Ureter (tissue), 1 donor: ENCODE measurements at regions not wholly inside any gene's neighbourhood (a gene's known extent, or its start where the extent isn't known, plus 50 kb on each side); places are given as distances from the start of the nearest gene placed in this dataset.

Experiments used
- DNase-seq: peaks from one replicate; pipeline ENCODE4 v3.0.0-alpha.2; 2020; ENCODE audit warnings: low spot score
- donor health status: DM: yes; HTN: yes; CAD: no.

DNA sequence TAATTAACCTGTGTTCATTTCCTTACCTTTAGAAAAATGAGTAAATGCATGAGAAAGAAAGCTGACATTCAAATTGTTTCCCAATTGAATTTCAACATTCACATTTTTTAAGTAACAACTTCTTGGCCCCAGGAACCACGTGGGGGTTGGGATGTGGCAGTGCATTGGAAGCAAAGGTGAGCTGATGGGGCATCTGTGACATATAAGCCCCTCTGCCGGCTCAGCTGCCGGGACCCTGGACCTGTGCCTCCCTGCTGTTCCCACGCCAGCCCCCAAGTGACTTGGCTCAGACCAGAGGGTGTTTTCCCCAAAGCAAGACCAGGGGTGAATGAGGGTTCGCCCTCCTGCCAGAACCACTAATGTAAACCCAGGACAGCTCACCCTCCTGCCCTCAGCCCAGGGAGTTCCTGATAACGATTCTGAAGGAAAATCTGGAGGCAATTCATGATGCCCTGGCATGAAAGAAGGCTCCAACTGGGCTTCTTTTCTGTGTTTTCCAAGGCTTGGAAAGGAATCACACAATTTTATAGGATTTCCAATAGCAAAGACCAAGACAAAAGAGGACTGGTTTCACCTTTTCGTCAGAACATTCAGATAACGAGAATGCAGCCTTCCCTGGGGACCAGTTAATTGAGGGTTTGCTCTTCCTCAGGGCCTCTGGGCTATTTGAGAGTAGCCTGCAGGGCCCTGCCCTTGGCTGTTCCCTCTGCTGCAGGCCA, 193.2 kb upstream of the TWIST2 start:
- DNase-seq: no peak

DNA sequence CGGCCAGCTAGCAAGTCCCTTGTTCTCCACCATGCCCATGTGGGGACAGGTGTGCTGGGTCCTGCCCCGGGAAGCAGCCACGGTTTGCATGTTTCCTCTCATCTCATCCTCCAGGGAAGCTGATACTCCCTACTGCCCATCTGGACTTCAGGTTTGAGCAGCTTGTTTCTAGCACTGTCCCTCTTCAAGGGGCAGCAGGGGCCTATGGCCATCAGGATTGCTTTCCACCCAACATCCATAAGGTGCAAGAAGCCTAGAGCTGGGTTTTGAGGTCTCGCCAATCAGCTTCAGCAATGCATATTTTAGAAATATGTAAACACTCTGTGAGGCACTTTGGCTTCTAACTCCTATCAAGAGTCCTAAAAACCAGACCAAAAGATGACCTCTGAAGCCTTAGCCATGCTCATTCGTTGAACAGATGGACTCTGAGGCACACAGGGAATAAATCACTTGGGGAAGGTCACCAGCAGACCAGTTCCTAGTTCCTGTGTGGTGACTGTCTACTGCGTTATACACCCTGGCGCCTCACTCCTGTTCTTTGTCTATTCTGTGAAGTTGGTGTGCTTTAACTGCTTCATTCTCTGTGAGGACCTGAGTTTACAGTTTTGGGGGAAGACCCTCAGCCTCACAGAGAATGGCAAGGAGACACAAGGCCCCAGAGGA, 192.6 kb upstream of the TWIST2 start:
- DNase-seq: no peak

DNA sequence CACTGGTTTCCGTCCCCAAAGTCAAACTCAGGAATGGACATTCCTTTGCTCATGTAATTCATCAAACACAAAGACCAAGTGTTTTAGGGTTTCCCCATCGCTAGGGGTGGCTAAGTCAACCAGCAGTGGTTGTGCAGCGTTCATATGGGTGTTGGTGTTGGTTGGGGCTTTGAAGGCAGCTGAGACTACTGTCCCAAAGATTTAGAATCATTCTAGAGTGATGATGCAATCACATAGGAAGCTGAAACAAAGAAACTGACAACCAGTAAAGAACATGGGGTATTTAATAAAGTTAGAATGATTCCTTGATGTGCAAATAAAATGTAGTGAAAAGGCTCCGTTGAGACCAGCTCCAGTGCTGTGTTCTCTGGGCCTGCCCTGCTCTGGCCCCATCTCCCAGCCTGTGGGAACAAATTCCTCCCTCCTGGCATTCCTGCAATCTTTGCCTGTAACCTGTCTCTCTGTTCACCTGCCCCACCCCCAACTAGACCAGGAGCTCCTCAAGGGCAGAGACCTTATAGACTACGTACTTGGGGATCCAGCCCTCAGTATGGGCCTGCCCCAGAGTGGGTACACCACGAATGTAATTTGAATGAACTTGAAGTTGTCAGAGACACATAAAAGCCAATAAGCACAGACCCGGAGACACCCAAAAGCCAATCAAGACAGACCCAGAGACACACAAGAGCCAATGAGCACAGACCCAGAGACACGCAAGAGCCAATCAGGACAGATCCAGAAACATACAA, 191.7 kb upstream of the TWIST2 start:
- no peak for DNase-seq

DNA sequence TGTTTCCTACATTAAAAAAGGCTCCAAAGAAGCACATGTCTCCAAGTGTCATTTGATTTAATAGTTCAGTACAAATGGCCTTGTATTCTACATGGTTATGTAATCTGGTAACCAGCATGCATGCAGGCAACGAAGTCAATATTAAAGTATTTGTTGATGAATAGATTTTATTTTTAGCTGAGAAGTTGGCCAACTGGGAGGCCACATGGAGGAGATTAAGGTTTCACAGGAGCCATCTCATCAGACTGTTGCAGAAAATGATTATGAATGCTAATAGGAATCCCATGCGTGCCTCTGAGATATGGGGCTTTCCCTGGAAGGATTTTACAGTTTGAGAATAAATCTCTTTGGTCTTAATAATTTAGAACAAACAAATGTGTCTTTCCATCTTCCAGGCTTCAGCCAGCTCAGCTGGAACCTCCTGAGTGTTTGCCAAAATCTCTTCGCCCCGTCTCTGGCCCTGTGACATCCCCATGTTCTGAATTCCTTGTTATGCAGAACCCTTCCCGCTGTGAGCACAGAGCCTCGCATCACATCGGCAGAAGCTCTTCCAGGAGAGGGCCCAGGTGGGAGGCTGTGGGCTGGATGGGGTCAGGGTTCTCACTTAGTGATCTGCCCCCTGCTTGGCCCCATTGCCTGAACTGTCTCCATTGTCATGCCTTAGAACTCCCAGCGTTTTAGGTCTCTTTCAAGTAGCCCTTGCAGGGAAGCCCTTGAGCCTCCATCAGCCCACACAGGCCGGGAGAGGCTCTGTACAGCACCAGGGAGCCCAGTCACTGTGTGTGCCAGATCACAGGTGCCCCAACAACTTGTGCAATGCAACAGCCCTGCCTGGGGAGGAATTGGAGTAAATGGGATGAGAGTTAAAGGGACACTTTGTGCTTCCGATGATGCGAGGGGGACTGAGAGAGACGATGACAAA, 190.5 kb upstream of the TWIST2 start:
- no peak for DNase-seq

DNA sequence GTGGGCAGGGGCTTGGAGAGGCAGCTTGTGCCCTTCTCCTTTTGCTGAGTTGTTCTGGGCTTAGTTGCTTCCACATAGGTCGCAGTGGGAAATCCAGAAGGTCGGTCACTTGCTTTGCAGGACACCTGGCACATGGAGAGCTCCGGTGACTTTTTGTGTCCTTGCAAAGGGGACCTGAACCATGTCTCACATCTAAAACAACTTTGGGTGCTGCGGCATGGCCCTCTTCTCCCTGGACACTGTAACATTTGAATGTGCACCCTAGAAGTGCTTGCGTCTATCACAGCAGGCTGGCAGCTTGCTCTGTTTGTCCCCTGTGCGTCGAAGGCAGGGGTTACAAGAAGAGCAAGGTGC, 189.9 kb upstream of the TWIST2 start:
- DNase-seq: no peak

DNA sequence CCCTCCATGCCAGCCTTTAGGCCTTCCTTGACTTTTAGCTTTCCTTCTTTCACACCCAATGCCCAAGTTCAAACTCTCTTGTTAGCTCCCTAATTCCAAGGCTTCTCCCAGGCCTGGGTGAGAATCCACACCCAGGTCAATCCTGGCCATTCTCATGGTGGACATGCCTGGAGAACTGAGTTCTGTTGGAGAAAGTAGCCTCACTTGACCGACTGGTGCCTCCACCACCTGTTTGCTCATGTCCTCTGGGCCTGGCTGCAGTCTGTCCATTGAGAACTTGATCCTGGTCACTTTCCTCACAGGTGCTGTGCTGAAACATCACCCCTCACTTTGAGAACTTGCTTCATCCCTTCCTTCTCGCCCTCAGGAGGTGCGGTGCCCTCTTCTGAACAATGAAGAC, 189.1 kb upstream of the TWIST2 start:
- no peak for DNase-seq

DNA sequence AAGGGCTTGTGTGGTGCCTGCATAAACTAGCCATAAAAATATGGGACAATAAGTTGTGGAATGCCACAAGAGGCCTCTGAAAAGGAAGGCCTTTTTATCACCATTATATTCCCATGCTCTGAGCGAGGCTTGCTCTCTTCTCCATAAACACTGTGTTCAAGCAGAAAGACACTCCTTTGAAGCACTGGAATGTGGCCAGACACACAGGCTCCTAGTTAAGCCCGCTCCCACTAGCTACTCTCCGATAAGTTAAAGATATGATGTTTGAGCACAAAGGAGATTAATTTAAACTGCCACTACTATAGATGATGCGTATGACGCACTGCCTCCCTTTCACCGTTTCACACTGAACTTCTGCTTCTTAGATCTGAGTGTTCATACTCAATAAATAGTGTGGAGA, 188.7 kb upstream of the TWIST2 start:
- no peak for DNase-seq

DNA sequence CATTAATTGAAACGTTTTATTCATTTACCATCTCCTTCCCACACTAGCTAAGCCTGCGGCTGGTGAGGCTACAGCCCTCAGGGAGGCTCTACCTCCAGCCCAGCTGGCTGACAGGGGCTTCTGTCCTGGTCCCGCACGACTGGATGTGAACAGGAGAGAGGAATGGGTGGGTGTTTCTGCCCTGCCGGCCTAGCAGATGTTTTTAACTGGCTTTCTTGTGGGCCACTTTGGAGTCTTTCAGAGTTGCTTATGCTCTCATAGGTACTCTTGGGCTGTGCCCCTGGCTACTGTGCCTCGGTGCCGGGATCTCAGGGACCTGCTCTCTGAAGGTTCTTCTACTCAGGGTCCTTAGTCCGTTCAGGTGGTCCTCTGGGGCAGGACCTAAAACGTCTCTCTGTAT, 184.3 kb upstream of the TWIST2 start:
- DNase-seq: no peak

DNA sequence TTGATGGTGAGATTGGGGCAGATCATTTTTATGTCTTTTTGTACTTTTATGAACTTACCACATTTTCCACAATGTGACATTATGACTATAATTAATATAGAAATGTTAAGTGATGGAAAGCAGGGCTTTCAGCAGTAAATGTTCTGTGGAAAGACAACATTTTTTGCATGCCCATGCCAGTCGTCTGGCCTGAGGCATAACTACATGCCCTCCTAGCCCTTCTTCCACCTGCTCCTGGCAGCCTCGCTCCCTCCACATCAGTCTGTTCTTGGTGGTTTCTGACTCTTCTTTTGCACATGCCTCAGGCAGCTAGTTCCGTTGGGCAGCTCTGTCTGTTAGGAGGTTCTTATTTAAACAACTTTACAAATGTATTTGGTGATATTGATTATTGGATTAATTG, 182.0 kb upstream of the TWIST2 start:
- no peak for DNase-seq

DNA sequence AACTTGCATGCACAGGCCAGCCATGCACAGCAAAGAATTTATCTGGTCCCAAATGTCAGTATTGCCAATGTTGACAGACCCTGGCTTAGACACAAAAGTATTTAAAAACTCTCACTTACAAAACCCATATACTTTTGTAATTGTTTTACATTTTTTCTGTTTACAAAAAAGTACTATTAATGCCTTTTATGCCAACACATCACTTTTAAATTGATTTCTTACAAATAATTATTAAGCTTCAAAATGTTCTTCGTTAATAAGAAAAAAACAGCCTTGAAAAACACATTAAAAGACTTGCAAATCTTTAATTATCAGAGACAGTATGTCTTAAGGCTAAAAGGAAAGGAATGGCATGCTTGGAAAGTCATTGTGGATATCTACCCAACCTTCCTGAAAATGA, 181.3 kb upstream of the TWIST2 start:
- no peak for DNase-seq

DNA sequence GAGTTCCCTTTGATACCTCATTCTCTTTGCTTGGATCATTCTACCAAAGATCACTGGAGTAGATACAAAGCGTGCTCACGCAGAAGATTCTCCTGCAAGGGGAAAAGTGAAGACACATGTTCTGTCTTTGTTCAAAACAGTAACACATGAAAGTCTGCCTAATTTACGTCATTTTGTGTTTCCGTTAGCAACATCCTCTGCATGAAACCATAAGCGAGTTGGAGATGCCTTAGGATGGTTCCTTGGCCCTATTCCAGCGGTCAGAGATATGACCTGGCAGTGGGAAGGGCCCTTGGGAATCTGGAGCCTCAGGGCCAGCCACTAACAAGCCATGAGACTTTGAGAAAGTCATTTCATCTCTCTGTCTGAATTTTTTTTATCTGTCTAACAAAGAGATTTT, 180.9 kb upstream of the TWIST2 start:
- DNase-seq: no peak

DNA sequence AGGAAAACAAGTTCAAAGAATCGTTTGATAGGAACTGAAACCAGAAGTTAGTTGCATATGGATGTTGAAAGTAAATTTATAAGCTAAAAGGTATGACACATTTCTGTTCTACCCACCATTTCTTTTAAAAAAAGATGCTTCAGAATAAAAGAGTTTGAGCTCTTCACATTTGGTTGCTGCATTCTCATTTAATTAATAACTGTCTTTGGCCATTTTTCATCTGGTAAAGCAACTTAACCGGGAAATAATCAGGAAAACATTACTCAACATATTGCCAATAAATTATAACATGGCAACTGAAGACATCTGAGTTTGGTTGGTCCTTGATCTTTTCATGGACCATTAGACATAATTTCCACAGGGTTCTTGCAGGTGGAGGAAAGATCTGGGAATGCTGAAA, 180.2 kb upstream of the TWIST2 start:
- DNase-seq: no peak

DNA sequence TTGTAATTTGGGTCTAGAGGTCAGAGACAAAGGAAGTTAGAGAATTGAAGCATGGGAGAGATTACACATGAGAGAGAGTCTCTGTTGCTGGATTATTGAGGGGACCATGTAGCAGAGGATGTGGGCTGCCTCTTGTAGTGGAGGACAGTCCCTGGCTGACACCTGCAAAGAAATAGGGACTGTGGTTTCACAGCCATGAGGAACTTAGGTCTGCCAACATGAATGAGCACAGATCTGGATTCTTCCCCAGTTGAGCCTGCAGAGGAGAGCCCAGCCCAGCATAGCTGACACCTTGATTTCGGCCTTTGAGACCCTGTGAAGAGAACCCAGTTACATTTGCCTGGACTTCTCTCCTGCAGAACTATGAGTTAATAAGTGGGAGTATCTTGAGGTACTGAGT, 179.5 kb upstream of the TWIST2 start:
- no peak for DNase-seq

DNA sequence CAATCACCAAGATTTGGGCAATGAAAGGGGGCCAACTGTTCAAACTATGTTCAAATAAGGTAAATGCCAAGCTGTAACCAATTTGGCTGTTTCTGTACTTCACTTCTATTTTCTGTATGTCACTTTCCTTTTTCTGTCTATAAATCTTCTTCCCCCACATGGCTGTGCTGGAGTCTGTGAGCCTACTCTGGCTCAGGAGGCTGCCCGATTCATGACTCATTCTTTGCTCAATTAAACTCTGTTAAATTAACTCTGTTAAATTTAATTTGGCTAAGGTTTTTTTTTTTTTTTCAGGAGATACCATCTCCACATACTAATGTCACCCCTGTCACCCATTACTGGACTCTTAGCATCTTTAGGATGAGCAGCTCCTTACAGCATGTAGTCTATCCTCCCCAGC, 178.8 kb upstream of the TWIST2 start:
- DNase-seq: no peak

DNA sequence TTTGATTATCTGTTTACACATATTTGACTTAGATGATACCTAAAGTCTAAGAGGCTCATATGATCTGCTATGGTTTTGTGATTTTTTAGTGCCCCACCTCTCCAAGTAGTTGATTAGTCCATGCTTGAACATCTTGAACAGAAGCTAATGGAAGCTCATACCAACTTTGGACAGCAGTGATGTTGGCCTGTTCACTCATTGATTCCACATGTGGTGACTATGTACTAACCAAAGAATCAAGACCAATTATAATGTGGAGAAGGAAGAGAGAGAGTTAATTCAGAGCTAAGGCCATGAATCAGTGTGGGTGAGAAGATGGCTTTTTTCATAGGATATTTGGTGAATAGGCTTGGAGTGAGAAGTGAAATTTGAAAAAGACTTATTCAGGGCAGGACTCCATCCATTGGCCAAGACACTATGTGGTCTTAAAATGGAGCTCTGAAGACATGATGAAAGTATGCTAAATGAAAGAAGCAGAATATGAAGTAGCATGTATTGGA, 178.3 kb upstream of the TWIST2 start:
- DNase-seq: no peak

DNA sequence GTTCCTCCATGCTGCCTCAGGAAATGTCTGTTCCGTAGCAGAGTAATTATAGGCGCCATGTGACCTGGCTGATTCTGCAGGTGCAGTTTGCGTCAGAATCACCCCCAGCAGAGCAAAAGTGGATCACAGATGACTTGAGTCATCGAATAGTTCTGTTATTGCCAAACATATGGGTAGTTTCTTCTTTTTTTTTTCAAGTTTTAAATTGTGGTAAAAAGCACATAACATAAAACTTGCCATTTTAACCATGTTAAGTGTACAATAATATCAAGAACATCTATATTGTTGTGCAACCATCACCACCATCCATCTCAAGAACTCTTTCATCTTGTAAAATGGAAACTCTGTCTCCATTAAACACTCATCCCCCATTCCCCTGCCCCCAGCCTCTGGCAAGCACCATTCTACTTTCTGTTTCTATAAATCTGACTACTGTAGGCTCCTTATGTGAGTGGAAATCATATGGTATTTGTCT, 177.7 kb upstream of the TWIST2 start:
- DNase-seq: no peak

DNA sequence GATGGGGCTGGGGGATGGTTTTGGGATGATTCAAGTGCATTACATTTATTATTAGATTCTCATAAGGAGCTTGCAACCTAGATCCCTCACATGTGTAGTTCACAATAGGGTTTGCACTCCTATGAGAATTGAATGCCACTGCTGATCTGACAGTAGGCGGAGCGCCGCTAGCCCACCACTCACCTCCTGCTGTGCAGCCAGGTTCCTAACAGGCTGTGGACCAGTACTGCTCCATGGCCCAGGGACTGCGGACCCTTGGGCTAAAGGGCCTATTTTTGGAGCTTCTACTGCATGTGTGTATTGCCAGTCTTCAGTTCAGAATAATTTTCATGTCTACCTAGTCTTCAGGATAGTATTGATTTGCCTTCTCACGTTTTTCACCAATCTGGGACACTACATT, 165.3 kb upstream of the TWIST2 start:
- no peak for DNase-seq

DNA sequence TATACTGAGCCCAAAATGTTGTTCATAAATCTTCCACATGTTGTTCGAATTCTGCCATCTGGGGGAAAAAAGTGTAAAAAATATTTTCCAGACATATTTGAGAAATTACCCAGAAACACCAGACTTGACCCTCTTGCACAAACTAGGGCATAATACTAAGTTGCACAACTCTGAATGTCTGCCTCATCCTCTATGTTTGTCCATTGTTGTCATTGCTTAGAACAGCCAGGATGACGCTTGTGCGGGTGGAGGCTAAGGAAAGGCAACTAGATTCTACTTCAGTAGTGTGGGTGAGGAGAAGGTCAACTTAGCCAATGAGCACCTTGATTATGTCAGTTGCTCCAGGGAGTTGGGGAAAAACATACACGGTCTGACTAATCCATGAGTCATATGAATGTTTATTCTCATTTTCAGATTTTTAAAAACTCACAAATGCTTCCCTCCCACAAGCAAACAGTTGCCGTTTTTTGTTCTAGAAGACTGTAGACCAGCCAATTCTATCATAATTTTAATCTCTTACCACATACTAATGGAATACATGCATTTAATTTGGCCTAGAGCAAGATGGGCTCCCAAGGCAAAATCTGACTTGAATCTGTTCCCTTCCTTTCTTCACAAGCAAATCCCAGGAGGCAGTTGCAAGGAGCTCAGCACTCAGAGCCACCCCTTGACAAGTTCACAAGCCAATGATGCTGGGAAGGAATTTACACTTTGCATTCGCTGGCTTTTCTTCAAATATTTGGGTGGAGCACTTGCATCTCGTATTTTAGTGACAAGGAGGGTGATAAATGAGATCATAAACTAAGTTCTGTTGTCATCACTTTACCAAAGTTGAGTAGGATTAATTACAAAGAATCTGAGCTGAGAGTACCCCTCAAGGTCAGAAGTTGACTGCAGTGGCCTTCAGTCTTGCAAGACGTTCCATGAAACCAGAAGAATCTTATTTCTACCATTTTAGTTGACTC, 163.2 kb upstream of the TWIST2 start:
- peak; percentile 56 for DNase-seq

DNA sequence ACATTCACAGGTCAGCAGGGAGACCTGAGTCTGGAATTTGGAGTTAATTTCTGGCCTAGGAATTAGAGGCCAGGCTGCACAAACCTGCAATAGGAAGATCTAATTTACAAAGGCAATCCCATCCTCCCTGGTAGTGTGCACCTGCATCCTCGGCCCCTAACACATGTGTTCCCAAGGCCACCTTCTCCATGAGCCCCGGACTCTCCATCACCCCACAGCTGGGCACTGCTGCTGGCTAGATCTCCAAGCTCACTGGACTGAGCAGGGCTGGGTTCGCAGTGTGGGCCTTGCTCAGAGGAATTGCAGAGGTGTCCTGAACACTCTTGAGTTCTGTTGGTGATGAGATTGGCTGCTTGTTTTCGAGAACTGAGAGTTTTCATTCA, 162.6 kb upstream of the TWIST2 start:
- DNase-seq: no peak

DNA sequence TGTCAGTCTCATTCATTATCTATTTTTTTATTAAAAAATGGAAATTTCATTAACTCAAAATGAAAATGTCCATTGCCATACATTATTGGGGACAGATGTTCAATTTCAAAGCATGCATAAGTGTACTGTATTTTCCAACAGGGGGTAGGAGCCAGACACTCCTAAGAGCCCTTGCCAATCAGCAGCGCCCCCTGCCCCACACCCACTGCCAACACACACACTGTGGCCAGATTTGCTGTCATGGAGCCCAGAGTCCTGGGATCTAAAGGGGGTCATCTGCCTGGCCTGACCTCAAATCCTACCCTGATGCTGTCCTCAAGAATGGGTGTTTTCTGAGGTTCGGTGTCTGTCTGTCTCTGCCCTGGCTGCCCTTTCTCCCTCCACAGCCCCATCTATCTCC, 162.2 kb upstream of the TWIST2 start:
- no peak for DNase-seq

DNA sequence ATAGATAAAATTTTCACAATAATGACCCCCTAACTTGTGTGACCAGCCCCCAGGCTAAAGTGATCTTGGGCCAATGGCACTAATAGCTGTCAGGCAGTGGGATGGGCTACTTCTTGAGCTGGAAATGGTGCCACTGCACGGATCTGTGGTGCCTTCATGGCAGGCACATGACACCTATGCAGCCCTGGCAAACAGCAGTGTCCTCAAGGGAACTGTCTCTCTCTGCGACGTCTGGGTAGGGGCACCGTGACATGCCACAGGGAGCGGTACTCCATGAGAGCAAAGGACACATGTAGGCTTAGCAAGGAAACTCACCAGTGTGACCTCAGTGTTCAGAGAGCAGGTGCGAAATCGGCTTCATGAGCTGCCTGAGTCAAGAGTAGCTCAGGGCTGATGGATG, 161.7 kb upstream of the TWIST2 start:
- no peak for DNase-seq
